Breast epithelium (tissue), 4 donors: ENCODE measurements at regions not wholly inside any gene's neighbourhood (a gene's known extent, or its start where the extent isn't known, plus 50 kb on each side); places are given as distances from the start of the nearest gene placed in this dataset.

Source experiments
- DNase-seq, 2 donors: peaks; one replicate each; pipeline ENCODE4 v3.0.0-alpha.2; 2019; ENCODE audit warnings: low spot score in 2 of 2
- H3K27ac ChIP-seq, 2 donors: fragments of 200-600 bp; sonication (generic) in 1 of 2; one replicate each; pipeline ENCODE4 v1.5.1; 2016 to 2019; ENCODE audit warnings: mild to moderate bottlenecking in 1 of 2
- H3K27me3 ChIP-seq, 2 donors: fragments of 200-600 bp; sonication (generic) in 1 of 2; one replicate each; pipeline versions ENCODE4 v1.5.1 to v1.6.0; 2017 to 2019; ENCODE audit warnings: control low read depth in 1 of 2, mild to moderate bottlenecking in 1 of 2
- H3K36me3 ChIP-seq: fragments of 200-600 bp; one replicate; pipeline ENCODE4 v1.5.1; 2019
- H3K4me1 ChIP-seq, 2 donors: fragments of 200-600 bp; sonication (generic); one replicate each; pipeline ENCODE4 v1.5.1; 2016 to 2019; ENCODE audit warnings: control low read depth in 1 of 2
- H3K4me3 ChIP-seq, 3 donors: fragments of 200-600 bp; sonication (generic); 1 replicate in 2 of 3; 2 replicates in 1 of 3; pipeline ENCODE4 v1.5.1; 2016 to 2019; ENCODE audit warnings: mild to moderate bottlenecking in 3 of 3, moderate library complexity in 2 of 3
- H3K9me3 ChIP-seq, 2 donors: fragments of 200-600 bp; sonication (generic) in 1 of 2; one replicate each; pipeline ENCODE4 v1.5.1; 2016 to 2019; ENCODE audit warnings: control low read depth in 1 of 2
- CTCF ChIP-seq, 3 donors: fragments of 450-650 bp; IDR thresholded peaks; one replicate each; pipeline ENCODE4 v1.5.1; 2016 to 2017; ENCODE audit warnings: antibody characterized with exemption in 3 of 3, mild to moderate bottlenecking in 3 of 3, moderate library complexity in 3 of 3
- POLR2A ChIP-seq: fragments of 450-650 bp; IDR thresholded peaks from one replicate; pipeline ENCODE4 v1.6.1; 2016; ENCODE audit warnings: antibody characterized with exemption, mild to moderate bottlenecking, moderate library complexity
- POLR2AphosphoS5 ChIP-seq, 3 donors: sonication (generic); formaldehyde crosslinking; IDR thresholded peaks; one replicate each; pipeline ENCODE4 v1.6.1; 2017; ENCODE audit warnings: antibody characterized with exemption in 3 of 3
- intact Hi-C: fragments of 100-400 bp; cut with DNase I; formaldehyde crosslinking; loops from one replicate; pipeline ENCODE4 v1.15.1; 2023; ENCODE audit warnings: low total_unique reads

- intact Hi-C loops: loop anchor here (2.0 kb wide), 1 partner anchor 64 kb away; no protein-coding TSS in a partner anchor
- Histone ChIP-seq H3K27ac (no peak overlapping the region), H3K9me3 (no peaks in the 10 kb centered on the region), H3K4me3 (no peak overlapping the region), H3K27me3 (no peaks in the 10 kb centered on the region), H3K36me3 (no peaks in the 10 kb centered on the region), H3K4me1 (no peaks in the 10 kb centered on the region)
- TF ChIP-seq CTCF (IDR thresholded peaks at IDR 0.05) (no peak), POLR2AphosphoS5 (IDR thresholded peaks at IDR 0.05) (no peak), POLR2A (no peak)
- no peak for DNase-seq
Measured at GRCh38 chr13:34064456-34065205, 246.7 kb downstream of the RFC3 start.

- Histone ChIP-seq H3K27ac (no peak overlapping the region), H3K36me3 (no peaks in the 10 kb centered on the region), H3K4me3 (no peak overlapping the region), H3K27me3 (no peaks in the 10 kb centered on the region), H3K4me1 (no peaks in the 10 kb centered on the region), H3K9me3 (no peaks in the 10 kb centered on the region)
- no peak for DNase-seq
- intact Hi-C loops: loop anchor here (2.0 kb wide), 1 partner anchor 65 kb away; no protein-coding TSS in a partner anchor
- TF ChIP-seq CTCF (IDR thresholded peaks at IDR 0.05): no peak
- no peak for TF ChIP-seq POLR2AphosphoS5 (IDR thresholded peaks at IDR 0.05)
- TF ChIP-seq POLR2A: no peak
Measured at GRCh38 chr13:34065928-34066327, 248.0 kb downstream of the RFC3 start.

DNA sequence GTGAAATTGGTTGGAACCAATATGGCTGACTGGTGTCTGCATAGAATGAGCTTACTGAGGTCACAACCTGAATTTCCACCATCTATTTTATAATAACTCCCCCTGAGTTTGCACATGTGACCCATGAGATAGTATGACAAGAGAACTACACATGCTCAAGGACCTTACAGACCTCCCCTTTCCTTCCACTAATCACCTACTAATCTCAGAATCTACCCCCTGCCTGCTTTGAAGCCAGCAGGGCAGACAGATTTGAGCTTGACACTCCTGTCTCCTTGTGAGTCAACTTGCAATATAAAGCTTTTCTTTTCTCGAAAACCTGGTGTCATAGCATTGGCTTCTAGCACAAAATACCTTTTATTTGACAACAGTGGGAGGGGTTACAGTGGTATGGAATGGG, 248.4 kb downstream of the RFC3 start:
- no peak for TF ChIP-seq CTCF (IDR thresholded peaks at IDR 0.05)
- no peak for TF ChIP-seq POLR2AphosphoS5 (IDR thresholded peaks at IDR 0.05)
- no peak for TF ChIP-seq POLR2A
- intact Hi-C loops: no loop called here
- no peaks in the 10 kb centered on the region for H3K36me3 ChIP-seq

GRCh38 chr13:34070006-34070405, 252.1 kb downstream of the RFC3 start:
- H3K27ac ChIP-seq: no peak overlapping the region
- peaks cover 0 to 12% of the 10 kb centered on the region in 2 donors for H3K9me3 ChIP-seq
- no peaks in the 10 kb centered on the region for H3K4me1 ChIP-seq
- no peak for TF ChIP-seq POLR2AphosphoS5 (IDR thresholded peaks at IDR 0.05)
- intact Hi-C loops: no loop called here
- H3K27me3 ChIP-seq: no peaks in the 10 kb centered on the region
- no peaks in the 10 kb centered on the region for H3K36me3 ChIP-seq
- H3K4me3 ChIP-seq: no peak overlapping the region
- DNase-seq: no peak

More for the DNA sequence above, 248.4 kb downstream of the RFC3 start:
- H3K9me3 ChIP-seq: no peaks in the 10 kb centered on the region
- no peaks in the 10 kb centered on the region for H3K4me1 ChIP-seq
- no peaks in the 10 kb centered on the region for H3K27me3 ChIP-seq
- no peak for DNase-seq
- no peak overlapping the region for H3K27ac ChIP-seq
- H3K4me3 ChIP-seq: no peak overlapping the region

- intact Hi-C loops: no loop called here
- Histone ChIP-seq H3K27me3 (no peaks in the 10 kb centered on the region), H3K4me3 (no peak overlapping the region), H3K4me1 (no peaks in the 10 kb centered on the region), H3K9me3 (peaks cover 0 to 12% of the 10 kb centered on the region in 2 donors), H3K27ac (no peak overlapping the region), H3K36me3 (no peaks in the 10 kb centered on the region)
- DNase-seq: no peak
- no peak for TF ChIP-seq POLR2A
- TF ChIP-seq CTCF (IDR thresholded peaks at IDR 0.05): no peak
- TF ChIP-seq POLR2AphosphoS5 (IDR thresholded peaks at IDR 0.05): no peak
Measured at GRCh38 chr13:34070544-34071303, 252.8 kb downstream of the RFC3 start.
